Nucleus accumbens (tissue), 56 donors: ENCODE measurements at regions not wholly inside any gene's neighbourhood (a gene's known extent, or its start where the extent isn't known, plus 50 kb on each side); places are given as distances from the start of the nearest gene placed in this dataset.

Experiments used
- DNase-seq, 56 donors: peaks; one replicate each; lab custom pipeline; 2025; lab: John Stamatoyannopoulos, UW

GRCh38 chr5:8034852-8035251 is 165.9 kb downstream of the MTRR start:
- DNase-seq, result no peak

GRCh38 chr5:8048920-8049319 is 180.0 kb downstream of the MTRR start:
- DNase-seq, result no peak

- DNase-seq, result no peak
Observed at GRCh38 chr5:8050616-8051175, 181.7 kb downstream of the MTRR start.

- DNase-seq, result no peak
Observed at GRCh38 chr5:8053270-8053669, 184.3 kb downstream of the MTRR start.

GRCh38 chr5:8057769-8058168 is 188.8 kb downstream of the MTRR start:
- DNase-seq, result peak in 1 of 56 donors; percentile 17

GRCh38 chr5:8058616-8059190 is 189.8 kb downstream of the MTRR start:
- no peak for DNase-seq

GRCh38 chr5:8059337-8059736 is 190.4 kb downstream of the MTRR start:
- no peak for DNase-seq

GRCh38 chr5:8060235-8060952 is 191.4 kb downstream of the MTRR start:
- DNase-seq, result no peak

GRCh38 chr5:8060953-8061429 is 192.0 kb downstream of the MTRR start:
- peak in 19 of 56 donors; percentile 3 to 46 (median 15) for DNase-seq

GRCh38 chr5:8062521-8062920 is 193.6 kb downstream of the MTRR start:
- DNase-seq, result no peak

GRCh38 chr5:8068078-8068477 is 199.1 kb downstream of the MTRR start:
- no peak for DNase-seq

- no peak for DNase-seq
Observed at GRCh38 chr5:8070138-8070537, 201.2 kb downstream of the MTRR start.

GRCh38 chr5:8079056-8079455 is 210.1 kb downstream of the MTRR start:
- DNase-seq, result no peak

GRCh38 chr5:8081179-8081578 is 212.2 kb downstream of the MTRR start:
- no peak for DNase-seq

GRCh38 chr5:8093669-8094068 is 224.7 kb downstream of the MTRR start:
- no peak for DNase-seq

- no peak for DNase-seq
Observed at GRCh38 chr5:8094304-8094703, 225.4 kb downstream of the MTRR start.

- DNase-seq, result no peak
Observed at GRCh38 chr5:8097146-8097545, 228.2 kb downstream of the MTRR start.

GRCh38 chr5:8098081-8098480 is 229.1 kb downstream of the MTRR start:
- no peak for DNase-seq

- no peak for DNase-seq
Observed at GRCh38 chr5:8102714-8103113, 233.8 kb downstream of the MTRR start.

GRCh38 chr5:8114597-8115266 is 245.8 kb downstream of the MTRR start:
- no peak for DNase-seq

- no peak for DNase-seq
Observed at GRCh38 chr5:8123559-8123958, 254.6 kb downstream of the MTRR start.
